ENCODE measurements at regions not wholly inside any gene's neighbourhood (a gene's known extent, or its start where the extent isn't known, plus 50 kb on each side); places are given as distances from the start of the nearest gene placed in this dataset.
A peak's percentile ranks its signal among the peaks of the same experiment; 100 is the strongest.

DNA sequence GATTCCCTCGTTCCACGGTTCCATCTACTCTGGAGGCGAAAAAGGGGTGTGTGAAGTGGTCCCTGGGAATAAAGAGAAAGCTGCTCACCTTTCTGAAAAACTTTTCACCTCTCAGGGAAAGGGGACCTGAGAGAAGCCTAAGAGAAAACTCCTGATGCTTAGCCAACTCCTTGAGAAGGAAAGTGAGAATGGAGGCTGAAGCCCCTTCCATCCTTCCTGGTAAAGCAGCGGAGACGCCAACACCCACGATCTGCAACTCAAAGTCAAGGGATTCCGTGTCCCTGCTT, 110.0 kb downstream of the ARF6 start:
- H3K4me1 Mint-ChIP-seq = peaks cover 74% of the 10 kb centered on the region
- no peaks in the 10 kb centered on the region for H3K27me3 Mint-ChIP-seq
- H3K27me3 ChIP-seq (replicated peaks in 1 of 4; ENCODE audit: control extremely low read depth in 1 of 4, control insufficient read depth in 3 of 4, insufficient read depth in 4 of 4, low read length in 3 of 4) = no peaks in the 10 kb centered on the region
- H3K36me3 ChIP-seq (replicated peaks in 1 of 2; ENCODE audit: control extremely low read depth in 1 of 2, control insufficient read depth in 1 of 2, extremely low read depth in 1 of 2, insufficient read depth in 2 of 2, low read length in 1 of 2) = peaks cover 0 to 3% of the 10 kb centered on the region in 2 experiments
- DNase-seq (no peak), ATAC-seq (ENCODE audit: low read depth) (no peak)
- H4K20me1 ChIP-seq (ENCODE audit: control insufficient read depth, insufficient read depth, low read length, poor library complexity, severe bottlenecking) = no peaks in the 10 kb centered on the region
- H3K27ac Mint-ChIP-seq = peak overlapping the region; percentile 96
- H3K4me3 Mint-ChIP-seq = peak overlapping the region; percentile 91
- H3K4me2 ChIP-seq (replicated peaks; ENCODE audit: low read depth, low read length, poor library complexity, severe bottlenecking) = peak overlapping the region; percentile 82
- CTCF ChIA-PET = interaction anchor here (0.6 to 6.4 kb wide), 29 partner anchors 18 to 151 kb away, joined by 3 to 114 read pairs (median 5); partner anchors contain the start of gene ARF6
- H3K79me2 ChIP-seq (ENCODE audit: control insufficient read depth, insufficient read depth, low read length) = peaks cover 4% of the 10 kb centered on the region
- no peaks in the 10 kb centered on the region for H3K9me3 ChIP-seq (ENCODE audit: control extremely low read depth in 1 of 3, control insufficient read depth in 2 of 3, insufficient read depth in 1 of 3, low read length in 2 of 3)
- no peak for TF ChIP-seq EZH2 (IDR thresholded peaks at IDR 0.05; ENCODE audit: borderline replicate concordance, insufficient read depth, low read depth, low read length, poor library complexity, severe bottlenecking)
- TF ChIP-seq, protein P1, sequence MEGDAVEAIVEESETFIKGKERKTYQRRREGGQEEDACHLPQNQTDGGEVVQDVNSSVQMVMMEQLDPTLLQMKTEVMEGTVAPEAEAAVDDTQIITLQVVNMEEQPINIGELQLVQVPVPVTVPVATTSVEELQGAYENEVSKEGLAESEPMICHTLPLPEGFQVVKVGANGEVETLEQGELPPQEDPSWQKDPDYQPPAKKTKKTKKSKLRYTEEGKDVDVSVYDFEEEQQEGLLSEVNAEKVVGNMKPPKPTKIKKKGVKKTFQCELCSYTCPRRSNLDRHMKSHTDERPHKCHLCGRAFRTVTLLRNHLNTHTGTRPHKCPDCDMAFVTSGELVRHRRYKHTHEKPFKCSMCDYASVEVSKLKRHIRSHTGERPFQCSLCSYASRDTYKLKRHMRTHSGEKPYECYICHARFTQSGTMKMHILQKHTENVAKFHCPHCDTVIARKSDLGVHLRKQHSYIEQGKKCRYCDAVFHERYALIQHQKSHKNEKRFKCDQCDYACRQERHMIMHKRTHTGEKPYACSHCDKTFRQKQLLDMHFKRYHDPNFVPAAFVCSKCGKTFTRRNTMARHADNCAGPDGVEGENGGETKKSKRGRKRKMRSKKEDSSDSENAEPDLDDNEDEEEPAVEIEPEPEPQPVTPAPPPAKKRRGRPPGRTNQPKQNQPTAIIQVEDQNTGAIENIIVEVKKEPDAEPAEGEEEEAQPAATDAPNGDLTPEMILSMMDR (IDR thresholded peaks at IDR 0.05) = no peak
- intact Hi-C loops (cut with micrococcal nuclease) = loop anchor here (1.0 to 2.0 kb wide), 10 partner anchors 26 to 140 kb away; no protein-coding TSS in a partner anchor
- peaks cover 64 to 71% of the 10 kb centered on the region in 2 donors for H3K4me1 ChIP-seq (ENCODE audit: control insufficient read depth in 2 of 2, insufficient read depth in 2 of 2, low read length in 2 of 2)
- peak overlapping the region; percentile 98 to 99 for H3K27ac ChIP-seq (ENCODE audit: low read length in 2 of 2)
- peak overlapping the region; percentile 21 to 69 (median 59) for H3K4me3 ChIP-seq (ENCODE audit: control extremely low read depth in 1 of 5, extremely low read depth in 1 of 5, insufficient read depth in 1 of 5, low read depth in 2 of 5, low read length in 4 of 5)
- 14% methylated on average over 4 of the region's 7 CpGs for WGBS (ENCODE audit: insufficient coverage)
- peak overlapping the region; percentile 77 for H3K9ac ChIP-seq (ENCODE audit: low read length)
- H2AFZ ChIP-seq (ENCODE audit: insufficient read depth, low read depth, low read length, poor library complexity, severe bottlenecking) = peak overlapping the region; percentile 61
- POLR2A ChIA-PET = interaction anchor here (0.6 to 4.8 kb wide), 15 partner anchors 26 to 382 kb away, joined by 3 to 44 read pairs (median 6); partner anchors contain the start of genes ARF6, MGAT2 and RPL36AL
- no peaks in the 10 kb centered on the region for H3K9me3 Mint-ChIP-seq (ENCODE audit: insufficient read depth)

DNA sequence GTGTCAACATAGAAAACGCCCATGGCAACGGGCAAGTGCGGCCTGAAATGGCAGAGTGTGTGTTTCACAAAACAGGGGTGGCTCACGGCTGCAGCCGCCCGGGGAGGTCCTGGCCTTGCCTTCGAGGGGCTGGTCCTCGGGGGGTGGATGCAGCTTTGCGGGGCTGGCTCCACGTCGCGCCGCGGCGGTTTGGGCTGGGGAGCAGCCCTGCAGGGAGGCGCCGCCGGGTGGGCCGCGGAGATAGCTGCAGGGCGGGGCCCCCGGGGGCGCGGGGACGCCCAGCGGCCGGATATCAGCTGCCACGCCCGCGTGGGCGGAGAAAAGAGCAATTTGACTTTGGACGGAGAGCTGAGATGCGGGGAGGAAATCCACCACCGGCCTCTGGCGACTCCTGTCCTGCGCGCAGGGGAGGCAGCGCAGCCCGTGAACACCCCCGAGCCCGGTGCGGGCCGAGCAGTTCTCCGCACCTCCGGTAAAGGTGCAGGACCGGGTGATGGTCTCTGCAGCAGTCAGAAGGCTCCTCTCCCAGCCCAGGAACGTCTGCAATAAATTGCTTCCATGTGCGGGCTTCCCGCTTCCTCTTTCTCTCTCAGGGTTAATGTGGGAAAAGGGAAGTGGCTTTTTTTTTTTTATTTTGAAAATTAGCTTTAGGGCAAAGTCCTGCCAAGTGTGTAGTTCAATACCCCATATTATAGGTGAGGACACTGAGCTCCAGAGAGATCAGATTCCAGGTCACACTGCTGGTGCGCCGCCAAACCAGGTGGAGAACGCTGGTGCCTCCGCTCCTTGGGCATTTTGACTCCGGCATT, 110.5 kb downstream of the ARF6 start:
- Histone ChIP-seq H2AFZ (ENCODE audit: insufficient read depth, low read depth, low read length, poor library complexity, severe bottlenecking) (peak overlapping the region; percentile 61), H3K27ac (ENCODE audit: low read length in 2 of 2) (peak overlapping the region; percentile 98 to 99), H3K4me1 (ENCODE audit: control insufficient read depth in 2 of 2, insufficient read depth in 2 of 2, low read length in 2 of 2) (peaks cover 70 to 75% of the 10 kb centered on the region in 2 donors), H3K9me3 (ENCODE audit: control extremely low read depth in 1 of 3, control insufficient read depth in 2 of 3, insufficient read depth in 1 of 3, low read length in 2 of 3) (no peaks in the 10 kb centered on the region), H3K79me2 (ENCODE audit: control insufficient read depth, insufficient read depth, low read length) (no peaks in the 10 kb centered on the region), H3K9ac (ENCODE audit: low read length) (peak overlapping the region; percentile 77), H3K27me3 (replicated peaks in 1 of 4; ENCODE audit: control extremely low read depth in 1 of 4, control insufficient read depth in 3 of 4, insufficient read depth in 4 of 4, low read length in 3 of 4) (no peaks in the 10 kb centered on the region), H3K4me2 (replicated peaks; ENCODE audit: low read depth, low read length, poor library complexity, severe bottlenecking) (peak overlapping the region; percentile 82), H3K4me3 (ENCODE audit: control extremely low read depth in 1 of 5, extremely low read depth in 1 of 5, insufficient read depth in 1 of 5, low read depth in 2 of 5, low read length in 4 of 5) (peak overlapping the region; percentile 21 to 69 (median 59)), H4K20me1 (ENCODE audit: control insufficient read depth, insufficient read depth, low read length, poor library complexity, severe bottlenecking) (no peaks in the 10 kb centered on the region), H3K36me3 (replicated peaks in 1 of 2; ENCODE audit: control extremely low read depth in 1 of 2, control insufficient read depth in 1 of 2, extremely low read depth in 1 of 2, insufficient read depth in 2 of 2, low read length in 1 of 2) (peaks cover 0 to 3% of the 10 kb centered on the region in 2 experiments)
- intact Hi-C loops (cut with micrococcal nuclease) = loop anchor here (1.0 to 2.0 kb wide), 10 partner anchors 26 to 140 kb away; no protein-coding TSS in a partner anchor
- TF ChIP-seq EZH2 (IDR thresholded peaks at IDR 0.05; ENCODE audit: borderline replicate concordance, insufficient read depth, low read depth, low read length, poor library complexity, severe bottlenecking) = no peak
- TF ChIP-seq, protein P1 (IDR thresholded peaks at IDR 0.05) = peak; percentile 44
- no peaks in the 10 kb centered on the region for H3K9me3 Mint-ChIP-seq (ENCODE audit: insufficient read depth)
- WGBS (ENCODE audit: insufficient coverage) = under 1% methylated on average over 46 of the region's 54 CpGs
- DNase-seq = peak; percentile 91
- H3K4me3 Mint-ChIP-seq = peak overlapping the region; percentile 91
- ChIA-PET POLR2A (interaction anchor here (0.6 to 4.8 kb wide), 21 partner anchors 12 to 383 kb away, joined by 3 to 44 read pairs (median 6); partner anchors contain the start of genes ARF6, MGAT2 and RPL36AL), CTCF (interaction anchor here (0.5 to 6.4 kb wide), 36 partner anchors 10 to 198 kb away, joined by 3 to 114 read pairs (median 4); partner anchors contain the start of gene ARF6)
- peaks cover 79% of the 10 kb centered on the region for H3K4me1 Mint-ChIP-seq
- peak overlapping the region; percentile 96 for H3K27ac Mint-ChIP-seq
- H3K27me3 Mint-ChIP-seq = no peaks in the 10 kb centered on the region
- ATAC-seq (ENCODE audit: low read depth) = peak; percentile 62
